ENCODE measurements at regions not wholly inside any gene's neighbourhood (a gene's known extent, or its start where the extent isn't known, plus 50 kb on each side); places are given as distances from the start of the nearest gene placed in this dataset.

- Histone ChIP-seq H4K8ac (replicated peaks; ENCODE audit: insufficient read length, low read depth, low read length) (no peak overlapping the region), H3K56ac (ENCODE audit: insufficient read length, low read depth, low read length) (no peak overlapping the region), H2BK120ac (ENCODE audit: low read depth, low read length, poor library complexity, severe bottlenecking) (no peak overlapping the region), H3K9ac (ENCODE audit: extremely low read depth, insufficient read length, low read length) (no peak overlapping the region), H2BK20ac (ENCODE audit: low read depth, low read length, poor library complexity, severe bottlenecking) (no peak overlapping the region), H3K9me3 (ENCODE audit: control insufficient read depth, low read depth, low read length) (no peaks in the 10 kb centered on the region), H3K4me1 (ENCODE audit: insufficient read depth, low read length) (no peaks in the 10 kb centered on the region; the same call in 1 of the 2 replicates), H4K5ac (ENCODE audit: insufficient read length, low read depth, low read length) (no peak overlapping the region), H3K4me2 (ENCODE audit: insufficient read depth, insufficient read length, low read length) (no peak overlapping the region), H3T11ph (ENCODE audit: low read length) (no peak overlapping the region), H3K27ac (ENCODE audit: insufficient read length, low read depth, low read length) (no peak overlapping the region), H3K27me3 (ENCODE audit: insufficient read depth, low read length) (no peaks in the 10 kb centered on the region), H2BK15ac (ENCODE audit: low read depth, low read length) (no peak overlapping the region), H4K91ac (ENCODE audit: insufficient read length, low read depth, low read length) (no peak overlapping the region), H2AK5ac (ENCODE audit: insufficient read length, low read length) (no peak overlapping the region), H2BK12ac (ENCODE audit: insufficient read length, low read depth, low read length) (no peak overlapping the region), H2AFZ (ENCODE audit: low read length) (no peak overlapping the region), H4K20me1 (ENCODE audit: control insufficient read depth, insufficient read depth, insufficient read length) (no peaks in the 10 kb centered on the region), H3K23me2 (ENCODE audit: insufficient read length, low read depth, low read length, poor library complexity, severe bottlenecking) (no peaks in the 10 kb centered on the region), H3K14ac (ENCODE audit: insufficient read depth, low read length) (no peak overlapping the region), H3K4ac (ENCODE audit: low read depth, low read length) (no peak overlapping the region), H3K79me1 (ENCODE audit: insufficient read depth, low read depth, low read length, poor library complexity, severe bottlenecking) (no peaks in the 10 kb centered on the region), H3K79me2 (ENCODE audit: insufficient read depth, low read length) (no peaks in the 10 kb centered on the region), H2BK5ac (ENCODE audit: insufficient read length, low read length) (no peak overlapping the region), H3K23ac (ENCODE audit: insufficient read length, low read depth, low read length) (no peak overlapping the region), H3K18ac (ENCODE audit: insufficient read length, low read depth, low read length) (no peak overlapping the region)
- Mint-ChIP-seq H3K4me3 (no peak overlapping the region), H3K9me3 (peaks cover 0 to 3% of the 10 kb centered on the region in 2 experiments; a peak in 2 of 5 replicates), H3K27ac (no peak overlapping the region), H3K36me3 (ENCODE audit: insufficient read depth in 1 of 3, low read depth in 3 of 3) (no peaks in the 10 kb centered on the region), H3K4me1 (peaks cover 3 to 8% of the 10 kb centered on the region in 2 experiments; a peak in 2 of 4 replicates), H3K27me3 (ENCODE audit: low read depth) (no peaks in the 10 kb centered on the region; the same call in 1 of the 2 replicates)
- no peak for DNase-seq
- no peak for TF ChIP-seq CTCF (conservative IDR thresholded peaks at IDR 0.05)
- WGBS (ENCODE audit: extremely low coverage, insufficient read length, low lambda C conversion rate), result no CpG with 5 or more reads among the region's 5 CpGs
Measured at GRCh38 chr5:9715891-9716335, 85.8 kb upstream of the TAS2R1 start.
